ENCODE measurements at regions not wholly inside any gene's neighbourhood (a gene's known extent, or its start where the extent isn't known, plus 50 kb on each side); places are given as distances from the start of the nearest gene placed in this dataset.

GRCh38 chr2:217638031-217638430 is 364.8 kb downstream of the TNS1 start (continued):
- TF ChIP-seq, protein P1, sequence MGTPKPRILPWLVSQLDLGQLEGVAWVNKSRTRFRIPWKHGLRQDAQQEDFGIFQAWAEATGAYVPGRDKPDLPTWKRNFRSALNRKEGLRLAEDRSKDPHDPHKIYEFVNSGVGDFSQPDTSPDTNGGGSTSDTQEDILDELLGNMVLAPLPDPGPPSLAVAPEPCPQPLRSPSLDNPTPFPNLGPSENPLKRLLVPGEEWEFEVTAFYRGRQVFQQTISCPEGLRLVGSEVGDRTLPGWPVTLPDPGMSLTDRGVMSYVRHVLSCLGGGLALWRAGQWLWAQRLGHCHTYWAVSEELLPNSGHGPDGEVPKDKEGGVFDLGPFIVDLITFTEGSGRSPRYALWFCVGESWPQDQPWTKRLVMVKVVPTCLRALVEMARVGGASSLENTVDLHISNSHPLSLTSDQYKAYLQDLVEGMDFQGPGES (IDR thresholded peaks at IDR 0.05; ENCODE audit: low read depth, low read length): no peak
- TF ChIP-seq TAF1 (IDR thresholded peaks at IDR 0.05; ENCODE audit: borderline replicate concordance, low read depth, low read length): no peak
- TF ChIP-seq RCOR1 (IDR thresholded peaks at IDR 0.05; ENCODE audit: low read length): no peak
- no peak for TF ChIP-seq MXI1 (IDR thresholded peaks at IDR 0.05; ENCODE audit: low read depth, low read length)
- TF ChIP-seq FOXJ3 (CRISPR knock-in tag; IDR thresholded peaks at IDR 0.05): no peak
- no peak for TF ChIP-seq FOSL2 (IDR thresholded peaks at IDR 0.05; ENCODE audit: borderline replicate concordance, low read depth)
- TF ChIP-seq FOXM1 (IDR thresholded peaks at IDR 0.05; ENCODE audit: low read depth): no peak
- no peak for TF ChIP-seq RAD21 (IDR thresholded peaks at IDR 0.05; ENCODE audit: low read length)
- TF ChIP-seq GATA2 (CRISPR knock-in tag; IDR thresholded peaks at IDR 0.05): no peak
- TF ChIP-seq, protein P2, sequence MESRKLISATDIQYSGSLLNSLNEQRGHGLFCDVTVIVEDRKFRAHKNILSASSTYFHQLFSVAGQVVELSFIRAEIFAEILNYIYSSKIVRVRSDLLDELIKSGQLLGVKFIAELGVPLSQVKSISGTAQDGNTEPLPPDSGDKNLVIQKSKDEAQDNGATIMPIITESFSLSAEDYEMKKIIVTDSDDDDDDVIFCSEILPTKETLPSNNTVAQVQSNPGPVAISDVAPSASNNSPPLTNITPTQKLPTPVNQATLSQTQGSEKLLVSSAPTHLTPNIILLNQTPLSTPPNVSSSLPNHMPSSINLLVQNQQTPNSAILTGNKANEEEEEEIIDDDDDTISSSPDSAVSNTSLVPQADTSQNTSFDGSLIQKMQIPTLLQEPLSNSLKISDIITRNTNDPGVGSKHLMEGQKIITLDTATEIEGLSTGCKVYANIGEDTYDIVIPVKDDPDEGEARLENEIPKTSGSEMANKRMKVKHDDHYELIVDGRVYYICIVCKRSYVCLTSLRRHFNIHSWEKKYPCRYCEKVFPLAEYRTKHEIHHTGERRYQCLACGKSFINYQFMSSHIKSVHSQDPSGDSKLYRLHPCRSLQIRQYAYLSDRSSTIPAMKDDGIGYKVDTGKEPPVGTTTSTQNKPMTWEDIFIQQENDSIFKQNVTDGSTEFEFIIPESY (IDR thresholded peaks at IDR 0.05; ENCODE audit: borderline replicate concordance, low read depth): no peak

- Histone ChIP-seq H3K9ac (no peak overlapping the region), H3K9me2 (no peaks in the 10 kb centered on the region), H3K4me1 (ENCODE audit: control insufficient read depth in 1 of 2, insufficient read depth in 2 of 2, low read depth in 1 of 2, low read length in 1 of 2) (peaks cover 0 to 16% of the 10 kb centered on the region in 2 experiments; a peak in 2 of 4 replicates), H3K9me3 (no peaks in the 10 kb centered on the region), H3K27me3 (ENCODE audit: insufficient read depth) (no peaks in the 10 kb centered on the region), H3K36me3 (replicated peaks in 1 of 2; ENCODE audit: control insufficient read depth in 1 of 2, insufficient read depth in 2 of 2, low read length in 1 of 2) (no peaks in the 10 kb centered on the region), H3K4me2 (no peak overlapping the region), H3K4me3 (ENCODE audit: low read depth in 2 of 2, low read length in 1 of 2) (no peak overlapping the region), H3K27ac (ENCODE audit: low read depth in 2 of 2, low read length in 1 of 2) (peak overlapping the region in 1 of 2 experiments; percentile 87; a peak in 2 of 4 replicates), H3K79me2 (ENCODE audit: insufficient read depth) (no peaks in the 10 kb centered on the region), H2AFZ (ENCODE audit: low read depth) (no peak overlapping the region), H4K20me1 (ENCODE audit: insufficient read depth) (no peaks in the 10 kb centered on the region), H3F3A (replicated peaks; ENCODE audit: insufficient read depth) (no peaks in the 10 kb centered on the region)
- ChIA-PET CTCF (interaction anchor here (0.8 to 5.1 kb wide), 5 partner anchors 15 to 117 kb away, joined by 3 to 39 read pairs (median 3); no protein-coding TSS in a partner anchor), POLR2A (interaction anchor here (1.3 kb wide), 1 partner anchor 31 kb away, joined by 4 read pairs; no protein-coding TSS in a partner anchor)
- TF ChIP-seq RCOR1 (IDR thresholded peaks at IDR 0.05; ENCODE audit: low read length) (peak; percentile 71), CHD2 (IDR thresholded peaks at IDR 0.05; ENCODE audit: low read length, partially characterized antibody) (peak; percentile 65), EP300 (IDR thresholded peaks at IDR 0.05; ENCODE audit: borderline replicate concordance in 1 of 2, low read depth in 1 of 2, low read length in 1 of 2) (peak in 1 of 2 experiments; percentile 74; a peak in 2 of 4 replicates), FOXJ3 (CRISPR knock-in tag; IDR thresholded peaks at IDR 0.05) (0 out of 2 replicates have a peak, but pooled peaks have one; percentile 21), FOSL2 (IDR thresholded peaks at IDR 0.05; ENCODE audit: borderline replicate concordance, low read depth) (no peak), GATA2 (CRISPR knock-in tag; IDR thresholded peaks at IDR 0.05) (0 out of 2 replicates have a peak, but pooled peaks have one; percentile 9)
- DNase-seq: peak; percentile 67
- WGBS (ENCODE audit: low lambda C conversion rate): 31% methylated on average over 9 of the region's 9 CpGs
Observed at GRCh38 chr2:217636991-217637561, 365.7 kb downstream of the TNS1 start.
